H1 (cell line): ENCODE measurements at regions not wholly inside any gene's neighbourhood (a gene's known extent, or its start where the extent isn't known, plus 50 kb on each side); places are given as distances from the start of the nearest gene placed in this dataset.

ENCODE experiments used
- CBX5 ChIP-seq: fragments of 300-800, 300-1000 bp; sonication (generic); IDR thresholded peaks from 2 replicates; pipeline ENCODE4 v1.7.1; 2016; ENCODE audit warnings: antibody characterized with exemption, low read length, low read depth
- CHD2 ChIP-seq: IDR thresholded peaks from 2 replicates; pipeline ENCODE4 v1.6.1; 2012; ENCODE audit warnings: low read length, improper control_type of control experiment
- GABPA ChIP-seq: IDR thresholded peaks from 2 replicates; pipeline ENCODE4 v1.6.1; 2011; ENCODE audit warnings: mild to moderate bottlenecking, low read length, moderate library complexity, borderline replicate concordance; ENCODE audit not compliant: insufficient read depth
- MAFK ChIP-seq: IDR thresholded peaks from 2 replicates; pipeline ENCODE4 v1.6.1; 2012; ENCODE audit warnings: low read depth, mild to moderate bottlenecking, improper control_type of control experiment, low read length
- PHF8 ChIP-seq: fragments of 200-600 bp; sonication (generic); conservative IDR thresholded peaks from 2 replicates; pipeline ENCODE4 v1.7.1; 2012; ENCODE audit warnings: low read depth, mild to moderate bottlenecking, inconsistent platforms, low read length, moderate library complexity
- POLR2A ChIP-seq, 2 experiments: IDR thresholded peaks; 1 replicate in 1 of 2; 2 replicates in 1 of 2; pipeline ENCODE4 v1.6.1; 2011; ENCODE audit warnings: low read depth in 2 of 2, low read length in 2 of 2, mild to moderate bottlenecking in 2 of 2; ENCODE audit errors: control extremely low read depth in 1 of 2
- POLR2AphosphoS5 ChIP-seq: IDR thresholded peaks from 2 replicates; pipeline ENCODE4 v1.6.1; 2011; ENCODE audit warnings: low read depth, low read length
- SP2 ChIP-seq: IDR thresholded peaks from 2 replicates; pipeline ENCODE4 v1.6.1; 2012; ENCODE audit warnings: mild to moderate bottlenecking, low read length, inconsistent platforms
- SRF ChIP-seq: IDR thresholded peaks from 2 replicates; pipeline ENCODE4 v1.6.1; 2011; ENCODE audit warnings: mild to moderate bottlenecking, low read depth, low read length, moderate library complexity
- TAF1 ChIP-seq: IDR thresholded peaks from 2 replicates; pipeline ENCODE4 v1.6.1; 2011; ENCODE audit warnings: mild to moderate bottlenecking, low read depth, low read length
- TF ChIP-seq, protein P1 (sequence below), 3 experiments: IDR thresholded peaks; 1 replicate in 2 of 3; 2 replicates in 1 of 3; pipeline versions ENCODE4 v1.5.1 to v1.6.1; 2011; ENCODE audit warnings: low read length in 3 of 3, mild to moderate bottlenecking in 3 of 3, inconsistent platforms in 2 of 3, low read depth in 1 of 3, moderate library complexity in 1 of 3; ENCODE audit not compliant: insufficient read depth in 1 of 3; ENCODE audit errors: control extremely low read depth in 1 of 3

DNA sequence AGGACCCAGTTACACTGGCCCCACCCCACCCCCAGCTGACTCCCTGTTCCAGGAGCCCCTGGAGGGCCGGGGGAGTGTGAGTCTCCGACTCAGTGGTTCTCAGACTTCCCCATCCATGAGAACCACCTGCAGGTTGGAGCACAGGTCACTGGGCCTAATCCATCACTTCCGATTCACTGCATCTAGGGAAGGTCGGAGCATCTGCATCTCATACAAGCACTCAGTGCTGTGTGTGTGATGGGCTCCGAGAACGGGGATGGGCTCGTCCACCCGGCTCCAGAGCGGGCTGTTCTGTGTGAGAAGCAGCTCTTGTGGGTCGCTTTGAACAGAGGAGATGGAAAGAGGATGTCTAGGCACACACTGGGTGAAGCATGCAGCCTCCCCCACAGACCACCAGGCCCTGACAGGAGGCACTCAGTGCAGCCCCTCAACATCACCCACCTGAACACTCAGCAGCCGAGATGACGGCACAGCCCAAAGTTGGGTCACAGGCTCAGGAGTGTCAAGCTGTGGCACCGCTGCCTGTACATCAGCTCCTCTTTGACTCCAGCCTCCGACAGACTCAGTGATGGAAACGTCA, 541.4 kb downstream of the BRD1 start:
- TF ChIP-seq, protein P1, sequence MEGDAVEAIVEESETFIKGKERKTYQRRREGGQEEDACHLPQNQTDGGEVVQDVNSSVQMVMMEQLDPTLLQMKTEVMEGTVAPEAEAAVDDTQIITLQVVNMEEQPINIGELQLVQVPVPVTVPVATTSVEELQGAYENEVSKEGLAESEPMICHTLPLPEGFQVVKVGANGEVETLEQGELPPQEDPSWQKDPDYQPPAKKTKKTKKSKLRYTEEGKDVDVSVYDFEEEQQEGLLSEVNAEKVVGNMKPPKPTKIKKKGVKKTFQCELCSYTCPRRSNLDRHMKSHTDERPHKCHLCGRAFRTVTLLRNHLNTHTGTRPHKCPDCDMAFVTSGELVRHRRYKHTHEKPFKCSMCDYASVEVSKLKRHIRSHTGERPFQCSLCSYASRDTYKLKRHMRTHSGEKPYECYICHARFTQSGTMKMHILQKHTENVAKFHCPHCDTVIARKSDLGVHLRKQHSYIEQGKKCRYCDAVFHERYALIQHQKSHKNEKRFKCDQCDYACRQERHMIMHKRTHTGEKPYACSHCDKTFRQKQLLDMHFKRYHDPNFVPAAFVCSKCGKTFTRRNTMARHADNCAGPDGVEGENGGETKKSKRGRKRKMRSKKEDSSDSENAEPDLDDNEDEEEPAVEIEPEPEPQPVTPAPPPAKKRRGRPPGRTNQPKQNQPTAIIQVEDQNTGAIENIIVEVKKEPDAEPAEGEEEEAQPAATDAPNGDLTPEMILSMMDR (IDR thresholded peaks at IDR 0.05; ENCODE audit: control extremely low read depth in 1 of 3, insufficient read depth in 1 of 3, low read depth in 1 of 3, low read length in 3 of 3) = no peak
- TF ChIP-seq CBX5 (no peak), POLR2A (IDR thresholded peaks at IDR 0.05; ENCODE audit: control extremely low read depth in 1 of 2, low read depth in 2 of 2, low read length in 2 of 2) (no peak), SRF (no peak), PHF8 (no peak), MAFK (no peak), CHD2 (no peak), SP2 (no peak), GABPA (no peak), POLR2AphosphoS5 (no peak), TAF1 (no peak)
